K562 (cell line): ENCODE measurements at regions not wholly inside any gene's neighbourhood (a gene's known extent, or its start where the extent isn't known, plus 50 kb on each side); places are given as distances from the start of the nearest gene placed in this dataset.

ENCODE experiments used
- CBX8 ChIP-seq: fragments of 200-600 bp; sonication (generic); IDR thresholded peaks from 2 replicates; pipeline ENCODE4 v1.6.1; 2012; ENCODE audit warnings: borderline replicate concordance, mixed run types, low read depth, mild to moderate bottlenecking, moderate library complexity, mixed read lengths, low read length, control low read depth, inconsistent platforms; ENCODE audit not compliant: poor library complexity, severe bottlenecking; ENCODE audit errors: extremely low read depth
- GATA2 ChIP-seq: sonication (generic); formaldehyde crosslinking; IDR thresholded peaks from 2 replicates; pipeline ENCODE4 v1.4.0; 2020; ENCODE audit warnings: mild to moderate bottlenecking, missing genetic modification reagents
- RAD21 ChIP-seq, 2 experiments: fragments of 250-450 bp in 1 of 2; fragments of 450-650 bp in 1 of 2; sonication (Bioruptor Pico) in 1 of 2; formaldehyde crosslinking in 1 of 2; IDR thresholded peaks in 1 of 2; conservative IDR thresholded peaks in 1 of 2; 2 replicates each; pipeline versions ENCODE4 v1.4.0 to v1.8.0; 2020 to 2022; ENCODE audit warnings: mild to moderate bottlenecking in 2 of 2, moderate library complexity in 1 of 2
- ZNF239 ChIP-seq: fragments of 250-450 bp; sonication (Bioruptor Pico); IDR thresholded peaks from 2 replicates; pipeline ENCODE4 v1.4.0; 2020; ENCODE audit warnings: mild to moderate bottlenecking
- ZNF583 ChIP-seq: fragments of 250-450 bp; sonication (Bioruptor Pico); IDR thresholded peaks from 2 replicates; pipeline ENCODE4 v1.4.0; 2020
- TF ChIP-seq, protein P1 (sequence below), 2 experiments: fragments of 450-650 bp; formaldehyde crosslinking in 1 of 2; IDR thresholded peaks; 2 replicates each; pipeline versions ENCODE4 v1.4.0 to v1.6.1; 2014 to 2020; ENCODE audit warnings: mild to moderate bottlenecking in 2 of 2, borderline replicate concordance in 1 of 2, low read depth in 1 of 2
- TF ChIP-seq, protein P2 (sequence below), 2 experiments: fragments of 450-650 bp in 1 of 2; IDR thresholded peaks; 2 replicates each; pipeline ENCODE4 v1.6.1; 2011 to 2017; ENCODE audit warnings: low read depth in 2 of 2, antibody characterized with exemption in 1 of 2, borderline replicate concordance in 1 of 2, low read length in 1 of 2, mild to moderate bottlenecking in 1 of 2, mixed read lengths in 1 of 2; ENCODE audit not compliant: control insufficient read depth in 1 of 2
- TF ChIP-seq, protein P3 (sequence below): sonication (generic); formaldehyde crosslinking; IDR thresholded peaks from 2 replicates; pipeline ENCODE4 v1.8.0; 2022; ENCODE audit warnings: missing genetic modification reagents, mild to moderate bottlenecking, borderline replicate concordance

DNA sequence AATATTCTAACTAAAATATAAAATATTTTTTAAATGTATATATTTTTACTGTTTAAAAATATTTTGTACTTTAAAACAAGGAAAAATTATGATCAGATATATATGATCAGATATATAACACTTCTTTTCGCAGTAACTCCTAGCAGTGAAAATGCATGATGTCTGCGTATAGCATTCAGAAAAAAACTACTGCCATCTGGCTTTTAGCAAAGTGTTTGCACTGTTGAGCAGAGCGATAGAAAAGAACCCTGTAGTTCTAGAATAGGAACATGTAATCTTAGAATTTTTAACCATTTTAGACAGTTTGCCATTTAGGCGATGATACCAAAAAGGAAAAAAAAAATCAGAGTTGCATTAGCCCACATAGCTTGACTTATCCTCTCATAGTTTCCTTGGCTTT lies 370.4 kb upstream of the ANO3 start:
- TF ChIP-seq, protein P1, sequence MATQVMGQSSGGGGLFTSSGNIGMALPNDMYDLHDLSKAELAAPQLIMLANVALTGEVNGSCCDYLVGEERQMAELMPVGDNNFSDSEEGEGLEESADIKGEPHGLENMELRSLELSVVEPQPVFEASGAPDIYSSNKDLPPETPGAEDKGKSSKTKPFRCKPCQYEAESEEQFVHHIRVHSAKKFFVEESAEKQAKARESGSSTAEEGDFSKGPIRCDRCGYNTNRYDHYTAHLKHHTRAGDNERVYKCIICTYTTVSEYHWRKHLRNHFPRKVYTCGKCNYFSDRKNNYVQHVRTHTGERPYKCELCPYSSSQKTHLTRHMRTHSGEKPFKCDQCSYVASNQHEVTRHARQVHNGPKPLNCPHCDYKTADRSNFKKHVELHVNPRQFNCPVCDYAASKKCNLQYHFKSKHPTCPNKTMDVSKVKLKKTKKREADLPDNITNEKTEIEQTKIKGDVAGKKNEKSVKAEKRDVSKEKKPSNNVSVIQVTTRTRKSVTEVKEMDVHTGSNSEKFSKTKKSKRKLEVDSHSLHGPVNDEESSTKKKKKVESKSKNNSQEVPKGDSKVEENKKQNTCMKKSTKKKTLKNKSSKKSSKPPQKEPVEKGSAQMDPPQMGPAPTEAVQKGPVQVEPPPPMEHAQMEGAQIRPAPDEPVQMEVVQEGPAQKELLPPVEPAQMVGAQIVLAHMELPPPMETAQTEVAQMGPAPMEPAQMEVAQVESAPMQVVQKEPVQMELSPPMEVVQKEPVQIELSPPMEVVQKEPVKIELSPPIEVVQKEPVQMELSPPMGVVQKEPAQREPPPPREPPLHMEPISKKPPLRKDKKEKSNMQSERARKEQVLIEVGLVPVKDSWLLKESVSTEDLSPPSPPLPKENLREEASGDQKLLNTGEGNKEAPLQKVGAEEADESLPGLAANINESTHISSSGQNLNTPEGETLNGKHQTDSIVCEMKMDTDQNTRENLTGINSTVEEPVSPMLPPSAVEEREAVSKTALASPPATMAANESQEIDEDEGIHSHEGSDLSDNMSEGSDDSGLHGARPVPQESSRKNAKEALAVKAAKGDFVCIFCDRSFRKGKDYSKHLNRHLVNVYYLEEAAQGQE (IDR thresholded peaks at IDR 0.05; ENCODE audit: borderline replicate concordance) = no peak
- TF ChIP-seq, protein P1 (CRISPR knock-in tag; IDR thresholded peaks at IDR 0.05; ENCODE audit: low read depth) = no peak
- TF ChIP-seq, protein P2, sequence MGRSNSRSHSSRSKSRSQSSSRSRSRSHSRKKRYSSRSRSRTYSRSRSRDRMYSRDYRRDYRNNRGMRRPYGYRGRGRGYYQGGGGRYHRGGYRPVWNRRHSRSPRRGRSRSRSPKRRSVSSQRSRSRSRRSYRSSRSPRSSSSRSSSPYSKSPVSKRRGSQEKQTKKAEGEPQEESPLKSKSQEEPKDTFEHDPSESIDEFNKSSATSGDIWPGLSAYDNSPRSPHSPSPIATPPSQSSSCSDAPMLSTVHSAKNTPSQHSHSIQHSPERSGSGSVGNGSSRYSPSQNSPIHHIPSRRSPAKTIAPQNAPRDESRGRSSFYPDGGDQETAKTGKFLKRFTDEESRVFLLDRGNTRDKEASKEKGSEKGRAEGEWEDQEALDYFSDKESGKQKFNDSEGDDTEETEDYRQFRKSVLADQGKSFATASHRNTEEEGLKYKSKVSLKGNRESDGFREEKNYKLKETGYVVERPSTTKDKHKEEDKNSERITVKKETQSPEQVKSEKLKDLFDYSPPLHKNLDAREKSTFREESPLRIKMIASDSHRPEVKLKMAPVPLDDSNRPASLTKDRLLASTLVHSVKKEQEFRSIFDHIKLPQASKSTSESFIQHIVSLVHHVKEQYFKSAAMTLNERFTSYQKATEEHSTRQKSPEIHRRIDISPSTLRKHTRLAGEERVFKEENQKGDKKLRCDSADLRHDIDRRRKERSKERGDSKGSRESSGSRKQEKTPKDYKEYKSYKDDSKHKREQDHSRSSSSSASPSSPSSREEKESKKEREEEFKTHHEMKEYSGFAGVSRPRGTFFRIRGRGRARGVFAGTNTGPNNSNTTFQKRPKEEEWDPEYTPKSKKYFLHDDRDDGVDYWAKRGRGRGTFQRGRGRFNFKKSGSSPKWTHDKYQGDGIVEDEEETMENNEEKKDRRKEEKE (IDR thresholded peaks at IDR 0.05; ENCODE audit: borderline replicate concordance in 1 of 2, control insufficient read depth in 1 of 2, low read depth in 2 of 2, low read length in 1 of 2) = no peak
- TF ChIP-seq CBX8 (no peak), GATA2 (CRISPR knock-in tag) (no peak), RAD21 (CRISPR knock-in tag; conservative IDR thresholded peaks at IDR 0.05 in 1 of 2, IDR thresholded peaks at IDR 0.05 in 1 of 2) (no peak), ZNF583 (CRISPR knock-in tag) (no peak), ZNF239 (no peak)
- TF ChIP-seq, protein P3, sequence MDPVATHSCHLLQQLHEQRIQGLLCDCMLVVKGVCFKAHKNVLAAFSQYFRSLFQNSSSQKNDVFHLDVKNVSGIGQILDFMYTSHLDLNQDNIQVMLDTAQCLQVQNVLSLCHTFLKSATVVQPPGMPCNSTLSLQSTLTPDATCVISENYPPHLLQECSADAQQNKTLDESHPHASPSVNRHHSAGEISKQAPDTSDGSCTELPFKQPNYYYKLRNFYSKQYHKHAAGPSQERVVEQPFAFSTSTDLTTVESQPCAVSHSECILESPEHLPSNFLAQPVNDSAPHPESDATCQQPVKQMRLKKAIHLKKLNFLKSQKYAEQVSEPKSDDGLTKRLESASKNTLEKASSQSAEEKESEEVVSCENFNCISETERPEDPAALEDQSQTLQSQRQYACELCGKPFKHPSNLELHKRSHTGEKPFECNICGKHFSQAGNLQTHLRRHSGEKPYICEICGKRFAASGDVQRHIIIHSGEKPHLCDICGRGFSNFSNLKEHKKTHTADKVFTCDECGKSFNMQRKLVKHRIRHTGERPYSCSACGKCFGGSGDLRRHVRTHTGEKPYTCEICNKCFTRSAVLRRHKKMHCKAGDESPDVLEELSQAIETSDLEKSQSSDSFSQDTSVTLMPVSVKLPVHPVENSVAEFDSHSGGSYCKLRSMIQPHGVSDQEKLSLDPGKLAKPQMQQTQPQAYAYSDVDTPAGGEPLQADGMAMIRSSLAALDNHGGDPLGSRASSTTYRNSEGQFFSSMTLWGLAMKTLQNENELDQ (CRISPR knock-in tag) = no peak
